ENCODE measurements at regions not wholly inside any gene's neighbourhood (a gene's known extent, or its start where the extent isn't known, plus 50 kb on each side); places are given as distances from the start of the nearest gene placed in this dataset.

- DNase-seq (ENCODE audit: low spot score in 2 of 2) (no peak), ATAC-seq (replicated peaks; ENCODE audit: extremely low read depth, poor library complexity, severe bottlenecking) (no peak)
- H3K4me3 Mint-ChIP-seq = no peak overlapping the region
- no peaks in the 10 kb centered on the region for H3K36me3 Mint-ChIP-seq (ENCODE audit: insufficient read depth)
- no peak overlapping the region for H3K27ac Mint-ChIP-seq (ENCODE audit: low read depth)
- H3K4me1 Mint-ChIP-seq = peaks cover 8% of the 10 kb centered on the region
- H3K27me3 Mint-ChIP-seq = peaks cover 68% of the 10 kb centered on the region
- H3K9me3 Mint-ChIP-seq = no peaks in the 10 kb centered on the region
These were observed 618.5 kb downstream of the PTPRU start for GRCh38 chr1:29854700-29855276.

- Mint-ChIP-seq H3K4me3 (no peak overlapping the region), H3K9me3 (no peaks in the 10 kb centered on the region), H3K36me3 (ENCODE audit: insufficient read depth) (no peaks in the 10 kb centered on the region), H3K27ac (ENCODE audit: low read depth) (no peak overlapping the region), H3K27me3 (peaks cover 62% of the 10 kb centered on the region), H3K4me1 (peaks cover 8% of the 10 kb centered on the region)
- no peak for ATAC-seq (replicated peaks; ENCODE audit: extremely low read depth, poor library complexity, severe bottlenecking)
- DNase-seq (ENCODE audit: low spot score in 2 of 2) = no peak
These were observed 617.5 kb downstream of the PTPRU start for GRCh38 chr1:29853716-29854330.

DNA sequence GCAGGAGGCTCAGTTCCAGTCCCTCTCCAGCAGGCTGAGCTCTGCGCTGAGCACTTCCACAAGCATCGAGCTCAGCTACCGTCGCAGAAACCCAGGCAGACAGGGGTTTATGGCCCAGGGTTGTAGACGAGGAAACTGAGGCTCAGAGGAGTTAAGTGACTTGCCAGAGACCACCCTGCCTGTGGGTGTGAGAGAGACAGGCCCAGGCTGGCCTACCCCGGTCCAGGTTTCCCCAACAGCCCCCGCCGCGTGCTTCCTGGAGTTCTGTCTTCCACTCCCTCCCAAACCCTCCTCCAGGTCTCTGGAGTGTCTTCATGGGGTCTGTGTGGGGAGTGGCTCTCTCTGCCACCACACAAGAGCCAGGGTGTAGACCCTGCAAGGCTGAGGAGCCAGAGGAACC lies 615.9 kb downstream of the PTPRU start:
- no peak for ATAC-seq (replicated peaks; ENCODE audit: extremely low read depth, poor library complexity, severe bottlenecking)
- Mint-ChIP-seq H3K36me3 (ENCODE audit: insufficient read depth) (no peaks in the 10 kb centered on the region), H3K27ac (ENCODE audit: low read depth) (no peak overlapping the region), H3K4me3 (no peak overlapping the region), H3K4me1 (peaks cover 8% of the 10 kb centered on the region), H3K9me3 (no peaks in the 10 kb centered on the region), H3K27me3 (peaks cover 49% of the 10 kb centered on the region)
- no peak for DNase-seq (ENCODE audit: low spot score in 2 of 2)

DNA sequence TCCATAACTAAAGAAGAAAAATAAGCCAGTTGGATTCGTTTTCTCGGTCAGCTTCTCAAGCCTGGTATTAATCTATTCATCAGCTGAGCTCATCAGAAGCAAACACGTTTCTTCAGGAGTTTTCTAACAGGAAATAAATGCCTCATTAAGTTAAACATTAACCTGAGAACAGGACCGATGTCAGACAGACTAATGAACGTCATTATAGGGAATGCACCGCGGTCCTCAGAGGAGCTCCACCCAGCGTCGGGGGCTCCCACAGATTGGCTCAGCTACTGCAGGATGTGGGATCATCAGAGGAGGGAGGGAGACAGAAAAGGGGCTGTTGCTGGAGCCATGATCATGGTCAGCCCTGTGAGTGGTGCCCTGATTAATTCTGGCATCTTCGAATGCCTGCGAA lies 615.4 kb downstream of the PTPRU start:
- no peak for DNase-seq (ENCODE audit: low spot score in 2 of 2)

GRCh38 chr1:29849991-29850757 lies 613.9 kb downstream of the PTPRU start:
- peaks cover 8% of the 10 kb centered on the region for H3K4me1 Mint-ChIP-seq
- ATAC-seq (replicated peaks; ENCODE audit: extremely low read depth, poor library complexity, severe bottlenecking) = no peak
- H3K27ac Mint-ChIP-seq (ENCODE audit: low read depth) = no peak overlapping the region
- H3K9me3 Mint-ChIP-seq = no peaks in the 10 kb centered on the region
- DNase-seq (ENCODE audit: low spot score in 2 of 2) = no peak
- H3K4me3 Mint-ChIP-seq = no peak overlapping the region
- H3K27me3 Mint-ChIP-seq = peaks cover 34% of the 10 kb centered on the region
- no peaks in the 10 kb centered on the region for H3K36me3 Mint-ChIP-seq (ENCODE audit: insufficient read depth)

More for the DNA sequence above, 615.4 kb downstream of the PTPRU start:
- Mint-ChIP-seq H3K27me3 (peaks cover 43% of the 10 kb centered on the region), H3K36me3 (ENCODE audit: insufficient read depth) (no peaks in the 10 kb centered on the region), H3K27ac (ENCODE audit: low read depth) (no peak overlapping the region), H3K4me3 (no peak overlapping the region), H3K9me3 (no peaks in the 10 kb centered on the region), H3K4me1 (peaks cover 8% of the 10 kb centered on the region)
- no peak for ATAC-seq (replicated peaks; ENCODE audit: extremely low read depth, poor library complexity, severe bottlenecking)

GRCh38 chr1:29849038-29849750 lies 612.9 kb downstream of the PTPRU start:
- Mint-ChIP-seq H3K4me1 (peaks cover 8% of the 10 kb centered on the region), H3K9me3 (no peaks in the 10 kb centered on the region), H3K27me3 (peaks cover 24% of the 10 kb centered on the region), H3K27ac (ENCODE audit: low read depth) (no peak overlapping the region), H3K36me3 (ENCODE audit: insufficient read depth) (no peaks in the 10 kb centered on the region), H3K4me3 (no peak overlapping the region)
- no peak for ATAC-seq (replicated peaks; ENCODE audit: extremely low read depth, poor library complexity, severe bottlenecking)
- no peak for DNase-seq (ENCODE audit: low spot score in 2 of 2)

DNA sequence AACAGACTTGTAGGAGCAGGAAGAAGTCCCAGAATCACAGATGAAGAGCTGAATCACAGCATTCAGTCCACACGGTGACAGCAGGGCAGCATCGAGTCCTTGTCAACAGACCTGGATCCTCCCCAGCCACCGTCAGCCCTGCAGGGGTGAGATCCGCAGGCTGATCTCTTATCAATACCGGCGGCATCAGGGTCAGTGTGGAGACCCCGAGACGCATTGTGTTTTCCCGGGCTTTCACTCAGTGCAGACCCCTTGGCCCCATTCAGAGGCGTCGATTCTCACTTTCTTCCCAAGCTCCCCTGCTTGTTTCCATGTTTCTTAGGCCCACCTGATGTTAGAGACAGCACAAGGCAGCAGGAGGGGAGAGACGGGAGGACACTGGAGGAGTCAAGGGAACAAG lies 609.6 kb downstream of the PTPRU start:
- Mint-ChIP-seq H3K27ac (ENCODE audit: low read depth) (no peak overlapping the region), H3K4me3 (no peak overlapping the region), H3K9me3 (peaks cover 8% of the 10 kb centered on the region), H3K36me3 (ENCODE audit: insufficient read depth) (no peaks in the 10 kb centered on the region), H3K27me3 (peaks cover 13% of the 10 kb centered on the region), H3K4me1 (no peaks in the 10 kb centered on the region)
- DNase-seq (ENCODE audit: low spot score in 2 of 2) = no peak
- ATAC-seq (replicated peaks; ENCODE audit: extremely low read depth, poor library complexity, severe bottlenecking) = no peak

DNA sequence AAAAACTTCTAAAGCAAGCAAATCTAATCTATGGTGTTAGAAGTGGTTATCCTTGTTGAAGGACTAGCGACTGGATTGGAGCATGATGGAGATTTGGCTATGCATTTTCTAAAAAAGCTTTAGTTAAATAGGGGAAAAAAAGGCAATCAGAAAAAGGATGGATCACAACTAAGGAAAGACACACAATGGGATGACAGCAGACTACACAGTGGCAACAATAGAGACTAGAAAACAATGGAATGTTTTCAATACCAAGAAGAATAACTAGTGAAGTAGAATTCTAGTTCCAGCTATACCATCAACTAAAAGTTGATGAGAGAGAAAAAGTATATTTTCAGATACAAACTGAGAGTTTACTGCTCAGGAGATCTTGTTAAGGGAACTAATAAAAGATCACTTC lies 605.8 kb downstream of the PTPRU start:
- Mint-ChIP-seq H3K4me3 (no peak overlapping the region), H3K27me3 (peaks cover 37% of the 10 kb centered on the region), H3K4me1 (no peaks in the 10 kb centered on the region), H3K9me3 (peaks cover 8% of the 10 kb centered on the region), H3K36me3 (ENCODE audit: insufficient read depth) (no peaks in the 10 kb centered on the region), H3K27ac (ENCODE audit: low read depth) (no peak overlapping the region)
- DNase-seq (ENCODE audit: low spot score in 2 of 2) (no peak), ATAC-seq (replicated peaks; ENCODE audit: extremely low read depth, poor library complexity, severe bottlenecking) (no peak)

DNA sequence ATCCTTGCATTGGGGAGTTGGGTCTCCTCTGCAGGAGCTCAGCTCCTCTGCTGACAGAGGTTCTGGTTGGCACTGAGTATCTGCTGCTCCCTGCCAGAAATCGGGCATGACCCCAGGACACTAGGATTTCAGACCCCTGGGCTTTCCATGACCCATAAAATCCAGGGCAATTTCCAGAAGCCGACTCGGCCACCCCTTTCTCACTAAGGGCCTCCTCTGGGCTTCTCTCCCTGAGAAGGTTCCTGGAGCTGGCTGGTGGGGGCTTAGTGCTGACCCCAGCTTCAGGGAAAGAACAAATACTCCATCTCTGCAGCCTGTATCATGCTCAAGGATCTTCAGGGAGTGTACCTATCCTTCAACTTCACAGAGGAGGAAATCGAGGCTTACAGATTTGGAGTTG lies 603.4 kb downstream of the PTPRU start:
- no peaks in the 10 kb centered on the region for H3K4me1 Mint-ChIP-seq
- no peak overlapping the region for H3K4me3 Mint-ChIP-seq
- no peaks in the 10 kb centered on the region for H3K36me3 Mint-ChIP-seq (ENCODE audit: insufficient read depth)
- peaks cover 59% of the 10 kb centered on the region for H3K27me3 Mint-ChIP-seq
- ATAC-seq (replicated peaks; ENCODE audit: extremely low read depth, poor library complexity, severe bottlenecking) = no peak
- H3K9me3 Mint-ChIP-seq = peaks cover 8% of the 10 kb centered on the region
- no peak for DNase-seq (ENCODE audit: low spot score in 2 of 2)
- no peak overlapping the region for H3K27ac Mint-ChIP-seq (ENCODE audit: low read depth)

DNA sequence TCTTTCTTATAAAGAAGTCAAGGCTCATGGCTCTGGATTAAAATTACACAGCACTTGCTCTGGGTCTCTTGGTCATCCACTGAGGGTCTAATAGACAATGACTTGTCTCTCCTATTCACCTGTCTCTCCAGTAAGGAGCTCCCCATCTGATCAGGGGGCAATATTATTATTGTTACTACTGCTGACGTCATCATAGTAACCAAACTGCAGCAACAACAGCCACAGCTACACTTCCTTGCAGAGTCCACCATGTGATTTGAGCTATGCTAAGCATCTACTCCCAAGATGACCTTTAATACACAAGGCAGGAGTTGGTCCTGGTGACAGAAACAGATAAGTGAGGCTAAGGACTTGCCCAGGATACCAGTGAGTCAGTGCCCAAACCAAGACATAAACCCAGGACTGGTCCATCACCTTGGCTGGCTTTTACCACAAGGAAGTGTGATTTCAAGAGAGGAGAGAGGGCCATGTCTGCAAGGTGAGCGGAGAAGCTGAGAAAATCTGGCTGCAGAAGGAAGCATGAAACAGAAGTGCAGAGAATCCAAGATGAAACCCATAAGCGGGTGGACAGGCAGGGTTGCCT lies 602.5 kb downstream of the PTPRU start:
- peaks cover 68% of the 10 kb centered on the region for H3K27me3 Mint-ChIP-seq

GRCh38 chr1:29836651-29837646 lies 600.6 kb downstream of the PTPRU start:
- Mint-ChIP-seq H3K27me3 (peaks cover 69% of the 10 kb centered on the region), H3K27ac (ENCODE audit: low read depth) (no peak overlapping the region), H3K9me3 (no peaks in the 10 kb centered on the region), H3K4me1 (no peaks in the 10 kb centered on the region), H3K36me3 (ENCODE audit: insufficient read depth) (no peaks in the 10 kb centered on the region), H3K4me3 (no peak overlapping the region)
- ATAC-seq (replicated peaks; ENCODE audit: extremely low read depth, poor library complexity, severe bottlenecking) = no peak
- no peak for DNase-seq (ENCODE audit: low spot score in 2 of 2)

More for the DNA sequence above, 602.5 kb downstream of the PTPRU start:
- Mint-ChIP-seq H3K4me1 (no peaks in the 10 kb centered on the region), H3K4me3 (no peak overlapping the region), H3K9me3 (peaks cover 8% of the 10 kb centered on the region), H3K36me3 (ENCODE audit: insufficient read depth) (no peaks in the 10 kb centered on the region), H3K27ac (ENCODE audit: low read depth) (no peak overlapping the region)
- no peak for DNase-seq (ENCODE audit: low spot score in 2 of 2)
- ATAC-seq (replicated peaks; ENCODE audit: extremely low read depth, poor library complexity, severe bottlenecking) = no peak
